ENCODE measurements at regions not wholly inside any gene's neighbourhood (a gene's known extent, or its start where the extent isn't known, plus 50 kb on each side); places are given as distances from the start of the nearest gene placed in this dataset.

GRCh38 chr2:140128909-140129308 lies 1348.7 kb upstream of the NXPH2 start:
- TF ChIP-seq TAF1 (IDR thresholded peaks at IDR 0.05; ENCODE audit: low read depth) = no peak
- TF ChIP-seq CEBPB (IDR thresholded peaks at IDR 0.05) = no peak
- TF ChIP-seq EP300 (IDR thresholded peaks at IDR 0.05; ENCODE audit: borderline replicate concordance) = no peak
- TF ChIP-seq YY1 (IDR thresholded peaks at IDR 0.05; ENCODE audit: low read depth) = no peak
- TF ChIP-seq CREB1 (IDR thresholded peaks at IDR 0.05; ENCODE audit: low read depth) = no peak
- TF ChIP-seq EGR1 (IDR thresholded peaks at IDR 0.05) = no peak
- no peak for TF ChIP-seq MAX (IDR thresholded peaks at IDR 0.05)
- no peak for TF ChIP-seq NFIC (IDR thresholded peaks at IDR 0.05)

Measured in Ishikawa (cell line).